HCT116 (cell line): ENCODE measurements at regions not wholly inside any gene's neighbourhood (a gene's known extent, or its start where the extent isn't known, plus 50 kb on each side); places are given as distances from the start of the nearest gene placed in this dataset.

Source experiments
- CTCF ChIP-seq, 3 experiments: fragments of 200-600 bp in 1 of 3; sonication (generic) in 1 of 3; IDR thresholded peaks in 2 of 3; conservative IDR thresholded peaks in 1 of 3; 2 replicates each; pipeline ENCODE4 v1.5.1; 2012 to 2017; ENCODE audit warnings: low read depth in 2 of 3, low read length in 2 of 3, antibody characterized with exemption in 1 of 3, borderline replicate concordance in 1 of 3, control low read depth in 1 of 3, mild to moderate bottlenecking in 1 of 3, mixed read lengths in 1 of 3, mixed run types in 1 of 3, moderate library complexity in 1 of 3; ENCODE audit not compliant: insufficient read depth in 1 of 3
- EZH2 ChIP-seq: fragments of 200-600 bp; sonication (generic); IDR thresholded peaks from 2 replicates; pipeline ENCODE4 v1.6.1; 2017; ENCODE audit warnings: antibody characterized with exemption, mixed run types
- FOSL1 ChIP-seq: IDR thresholded peaks from 2 replicates; pipeline ENCODE4 v1.6.1; 2012; ENCODE audit warnings: low read depth
- POLR2A ChIP-seq: IDR thresholded peaks from 2 replicates; pipeline ENCODE4 v1.7.0; 2011; ENCODE audit warnings: borderline replicate concordance; ENCODE audit not compliant: insufficient read depth, insufficient read length; ENCODE audit errors: extremely low read depth
- ZNF274 ChIP-seq: fragments of 200-500 bp; sonication (Bioruptor generic); IDR thresholded peaks from 2 replicates; pipeline ENCODE4 v1.6.1; 2014; ENCODE audit warnings: mild to moderate bottlenecking, low read depth, low read length, inconsistent platforms
- TF ChIP-seq, protein P1 (sequence below): IDR thresholded peaks from 2 replicates; pipeline ENCODE4 v1.6.1; 2012; ENCODE audit warnings: low read depth

DNA sequence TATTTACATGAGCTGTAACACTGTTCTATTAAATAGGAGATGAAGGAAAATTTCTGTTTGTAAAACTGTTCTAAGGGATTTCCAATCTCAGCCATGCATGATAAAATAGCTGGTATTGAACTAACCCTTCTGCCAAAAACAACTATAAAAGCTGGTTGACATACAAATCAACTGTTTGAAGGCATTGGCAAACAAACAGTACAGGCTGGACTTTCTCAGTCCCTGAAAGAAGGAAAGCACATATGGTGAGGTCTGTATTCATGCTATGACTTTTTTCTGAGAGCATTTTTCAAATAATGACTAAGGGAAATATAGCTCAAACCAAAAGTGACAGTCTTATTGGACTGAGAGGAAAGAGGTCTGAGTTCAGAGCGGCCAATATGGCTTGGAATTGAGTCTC is 117.0 kb upstream of the CCDC54 start:
- TF ChIP-seq CTCF (IDR thresholded peaks at IDR 0.05 in 2 of 3, conservative IDR thresholded peaks at IDR 0.05 in 1 of 3; ENCODE audit: borderline replicate concordance in 1 of 3, insufficient read depth in 1 of 3, low read depth in 2 of 3, low read length in 2 of 3) (no peak), FOSL1 (no peak), EZH2 (no peak), POLR2A (no peak), ZNF274 (no peak)
- TF ChIP-seq, protein P1, sequence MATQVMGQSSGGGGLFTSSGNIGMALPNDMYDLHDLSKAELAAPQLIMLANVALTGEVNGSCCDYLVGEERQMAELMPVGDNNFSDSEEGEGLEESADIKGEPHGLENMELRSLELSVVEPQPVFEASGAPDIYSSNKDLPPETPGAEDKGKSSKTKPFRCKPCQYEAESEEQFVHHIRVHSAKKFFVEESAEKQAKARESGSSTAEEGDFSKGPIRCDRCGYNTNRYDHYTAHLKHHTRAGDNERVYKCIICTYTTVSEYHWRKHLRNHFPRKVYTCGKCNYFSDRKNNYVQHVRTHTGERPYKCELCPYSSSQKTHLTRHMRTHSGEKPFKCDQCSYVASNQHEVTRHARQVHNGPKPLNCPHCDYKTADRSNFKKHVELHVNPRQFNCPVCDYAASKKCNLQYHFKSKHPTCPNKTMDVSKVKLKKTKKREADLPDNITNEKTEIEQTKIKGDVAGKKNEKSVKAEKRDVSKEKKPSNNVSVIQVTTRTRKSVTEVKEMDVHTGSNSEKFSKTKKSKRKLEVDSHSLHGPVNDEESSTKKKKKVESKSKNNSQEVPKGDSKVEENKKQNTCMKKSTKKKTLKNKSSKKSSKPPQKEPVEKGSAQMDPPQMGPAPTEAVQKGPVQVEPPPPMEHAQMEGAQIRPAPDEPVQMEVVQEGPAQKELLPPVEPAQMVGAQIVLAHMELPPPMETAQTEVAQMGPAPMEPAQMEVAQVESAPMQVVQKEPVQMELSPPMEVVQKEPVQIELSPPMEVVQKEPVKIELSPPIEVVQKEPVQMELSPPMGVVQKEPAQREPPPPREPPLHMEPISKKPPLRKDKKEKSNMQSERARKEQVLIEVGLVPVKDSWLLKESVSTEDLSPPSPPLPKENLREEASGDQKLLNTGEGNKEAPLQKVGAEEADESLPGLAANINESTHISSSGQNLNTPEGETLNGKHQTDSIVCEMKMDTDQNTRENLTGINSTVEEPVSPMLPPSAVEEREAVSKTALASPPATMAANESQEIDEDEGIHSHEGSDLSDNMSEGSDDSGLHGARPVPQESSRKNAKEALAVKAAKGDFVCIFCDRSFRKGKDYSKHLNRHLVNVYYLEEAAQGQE = no peak
